ENCODE measurements at regions not wholly inside any gene's neighbourhood (a gene's known extent, or its start where the extent isn't known, plus 50 kb on each side); places are given as distances from the start of the nearest gene placed in this dataset.

GRCh38 chr3:135538123-135538522, 427.4 kb upstream of the PPP2R3A start:
- TF ChIP-seq POLR2AphosphoS5 (IDR thresholded peaks at IDR 0.05) (no peak), CTCF (IDR thresholded peaks at IDR 0.05) (no peak), POLR2A (IDR thresholded peaks at IDR 0.05) (no peak), EP300 (IDR thresholded peaks at IDR 0.05) (no peak)
- 54 to 85% methylated on average over 2 of the region's 2 CpGs for WGBS, 2 donors (ENCODE audit: low coverage in 1 of 2)
- H3K4me3 ChIP-seq, result no peak overlapping the region

GRCh38 chr3:135539351-135539750, 426.2 kb upstream of the PPP2R3A start:
- Histone ChIP-seq H3K36me3 (no peaks in the 10 kb centered on the region), H3K27me3 (no peaks in the 10 kb centered on the region), H3K27ac (no peak overlapping the region), H3K4me3 (no peak overlapping the region), H3K4me1 (no peaks in the 10 kb centered on the region), H3K9me3 (no peaks in the 10 kb centered on the region)
- WGBS, 2 donors (ENCODE audit: low coverage in 1 of 2), result 52 to 61% methylated on average over 2 to 3 of the region's 4 CpGs
- ATAC-seq, result no peak
- no peak for TF ChIP-seq EP300 (IDR thresholded peaks at IDR 0.05)
- TF ChIP-seq POLR2A (IDR thresholded peaks at IDR 0.05), result no peak
- no peak for TF ChIP-seq CTCF (IDR thresholded peaks at IDR 0.05)
- TF ChIP-seq POLR2AphosphoS5 (IDR thresholded peaks at IDR 0.05), result no peak

More at GRCh38 chr3:135538123-135538522, 427.4 kb upstream of the PPP2R3A start:
- Histone ChIP-seq H3K4me1 (no peaks in the 10 kb centered on the region), H3K27ac (no peak overlapping the region), H3K9me3 (no peaks in the 10 kb centered on the region), H3K27me3 (no peaks in the 10 kb centered on the region), H3K36me3 (no peaks in the 10 kb centered on the region)
- ATAC-seq, result no peak

GRCh38 chr3:135539854-135540253, 425.7 kb upstream of the PPP2R3A start:
- WGBS, 2 donors (ENCODE audit: low coverage in 1 of 2), result 77 to 93% methylated on average over 3 of the region's 3 CpGs
- Histone ChIP-seq H3K9me3 (no peaks in the 10 kb centered on the region), H3K4me3 (no peak overlapping the region), H3K36me3 (no peaks in the 10 kb centered on the region), H3K4me1 (no peaks in the 10 kb centered on the region), H3K27ac (no peak overlapping the region), H3K27me3 (no peaks in the 10 kb centered on the region)
- TF ChIP-seq POLR2A (IDR thresholded peaks at IDR 0.05) (no peak), CTCF (IDR thresholded peaks at IDR 0.05) (no peak), EP300 (IDR thresholded peaks at IDR 0.05) (no peak), POLR2AphosphoS5 (IDR thresholded peaks at IDR 0.05) (no peak)
- ATAC-seq, result no peak

GRCh38 chr3:135549928-135550494, 415.5 kb upstream of the PPP2R3A start:
- H3K9me3 ChIP-seq, result no peaks in the 10 kb centered on the region
- H3K4me1 ChIP-seq, result no peaks in the 10 kb centered on the region
- no peak for TF ChIP-seq EP300 (IDR thresholded peaks at IDR 0.05)
- TF ChIP-seq CTCF (IDR thresholded peaks at IDR 0.05), result no peak
- TF ChIP-seq POLR2A (IDR thresholded peaks at IDR 0.05), result no peak
- TF ChIP-seq POLR2AphosphoS5 (IDR thresholded peaks at IDR 0.05), result no peak
- H3K4me3 ChIP-seq, result no peak overlapping the region
- no peak overlapping the region for H3K27ac ChIP-seq
- no peak for ATAC-seq
- H3K27me3 ChIP-seq, result no peaks in the 10 kb centered on the region
- 34 to 41% methylated on average over 4 of the region's 4 CpGs for WGBS, 2 donors (ENCODE audit: low coverage in 1 of 2)
- no peaks in the 10 kb centered on the region for H3K36me3 ChIP-seq

- Histone ChIP-seq H3K36me3 (no peaks in the 10 kb centered on the region), H3K9me3 (no peaks in the 10 kb centered on the region), H3K27me3 (no peaks in the 10 kb centered on the region), H3K4me3 (no peak overlapping the region), H3K27ac (no peak overlapping the region), H3K4me1 (no peaks in the 10 kb centered on the region)
- WGBS, 2 donors (ENCODE audit: low coverage in 1 of 2), result 100% methylated on average over 1 of the region's 2 CpGs; no CpG with 5 or more reads in 1 of the 2 donors
- no peak for ATAC-seq
- TF ChIP-seq POLR2AphosphoS5 (IDR thresholded peaks at IDR 0.05) (no peak), EP300 (IDR thresholded peaks at IDR 0.05) (no peak), POLR2A (IDR thresholded peaks at IDR 0.05) (no peak), CTCF (IDR thresholded peaks at IDR 0.05) (no peak)
These were observed 409.4 kb upstream of the PPP2R3A start for GRCh38 chr3:135556174-135556573.

Measured in gastroesophageal sphincter (tissue), 4 donors.